ENCODE measurements at regions not wholly inside any gene's neighbourhood (a gene's known extent, or its start where the extent isn't known, plus 50 kb on each side); places are given as distances from the start of the nearest gene placed in this dataset.

GRCh38 chr10:124324451-124324850 is 94.3 kb downstream of the OAT start:
- TF ChIP-seq CTCF (conservative IDR thresholded peaks at IDR 0.05 in 1 of 2, IDR thresholded peaks at IDR 0.05 in 1 of 2; ENCODE audit: low read depth in 1 of 2, low read length in 2 of 2): no peak
- TF ChIP-seq EZH2 (IDR thresholded peaks at IDR 0.05; ENCODE audit: low read length, missing control alignments): no peak

All from fibroblast of lung (primary cell).